ENCODE measurements at regions not wholly inside any gene's neighbourhood (a gene's known extent, or its start where the extent isn't known, plus 50 kb on each side); places are given as distances from the start of the nearest gene placed in this dataset.

DNA sequence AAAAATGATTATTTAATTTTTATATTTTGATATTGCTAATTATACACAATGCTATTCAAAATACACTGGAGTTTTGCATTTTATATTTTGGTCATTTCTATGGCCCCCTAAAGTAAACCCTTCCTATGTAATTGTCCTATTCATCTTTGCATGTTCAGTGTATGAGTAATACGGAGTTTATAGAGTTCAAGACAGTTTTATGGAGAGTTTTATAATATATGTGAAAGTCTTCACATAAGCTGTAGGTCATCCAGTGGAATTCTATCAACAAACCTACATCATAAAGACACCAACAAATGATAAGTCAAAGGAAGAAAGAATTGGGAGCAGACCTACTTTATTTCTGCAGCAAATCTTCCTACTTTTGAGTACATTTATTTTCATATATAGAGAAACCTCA, 1200.4 kb upstream of the EPHA6 start:
- TF ChIP-seq SUZ12 (IDR thresholded peaks at IDR 0.05; ENCODE audit: extremely low read depth, insufficient read depth, insufficient read length) (no peak), YY1 (IDR thresholded peaks at IDR 0.05; ENCODE audit: insufficient read depth, insufficient read length) (no peak)
